Natural killer cell (primary cell): ENCODE measurements at regions not wholly inside any gene's neighbourhood (a gene's known extent, or its start where the extent isn't known, plus 50 kb on each side); places are given as distances from the start of the nearest gene placed in this dataset.

Experiments used
- ATAC-seq, 3 donors: fragments of 150-1000 bp in 2 of 3; fragments of 200-7000 bp in 1 of 3; cut with Tn5 transposase; 1 replicate in 1 of 3; 2 replicates in 2 of 3; pipeline ENCODE4 v1.10.0; 2021; ENCODE audit warnings: mild to moderate bottlenecking in 2 of 3, moderate library complexity in 2 of 3
- DNase-seq, 2 donors: peaks; one replicate each; pipeline versions ENCODE4 v3.0.0 to v3.0.0-alpha.2; 2013 to 2021; ENCODE audit warnings: mixed read lengths in 1 of 2
- H3K27ac ChIP-seq: one replicate; pipeline ENCODE4 v1.5.1; 2013; ENCODE audit warnings: mild to moderate bottlenecking, low read length
- H3K27me3 ChIP-seq: one replicate; pipeline ENCODE4 v1.6.1; 2013; ENCODE audit warnings: low read length; ENCODE audit not compliant: control insufficient read depth, insufficient read depth
- H3K36me3 ChIP-seq: one replicate; pipeline ENCODE4 v1.6.1; 2013; ENCODE audit warnings: low read length; ENCODE audit not compliant: control insufficient read depth, insufficient read depth
- H3K4me1 ChIP-seq: one replicate; pipeline ENCODE4 v1.6.1; 2013; ENCODE audit warnings: low read length; ENCODE audit not compliant: control insufficient read depth, insufficient read depth
- H3K4me3 ChIP-seq: one replicate; pipeline ENCODE4 v1.5.1; 2013; ENCODE audit warnings: low read length
- H3K9me3 ChIP-seq: one replicate; pipeline ENCODE4 v1.6.1; 2013; ENCODE audit warnings: low read length; ENCODE audit not compliant: control insufficient read depth, insufficient read depth
- H3K27ac Mint-ChIP-seq, 2 donors: one replicate each; pipeline ENCODE4 v1.8.0; 2022; ENCODE audit warnings: mild to moderate bottlenecking in 2 of 2, mixed read lengths in 2 of 2, moderate library complexity in 1 of 2
- H3K27me3 Mint-ChIP-seq, 2 donors: one replicate each; pipeline ENCODE4 v1.8.0; 2022; ENCODE audit warnings: low read depth in 2 of 2, mixed read lengths in 2 of 2
- H3K36me3 Mint-ChIP-seq: one replicate; pipeline ENCODE4 v1.8.0; 2022; ENCODE audit warnings: mixed read lengths
- H3K4me1 Mint-ChIP-seq, 2 donors: one replicate each; pipeline ENCODE4 v1.8.0; 2022; ENCODE audit warnings: mixed read lengths in 2 of 2
- H3K4me3 Mint-ChIP-seq: one replicate; pipeline ENCODE4 v1.8.0; 2022; ENCODE audit warnings: mild to moderate bottlenecking, moderate library complexity, mixed read lengths
- H3K9me3 Mint-ChIP-seq, 2 donors: one replicate each; pipeline ENCODE4 v1.8.0; 2022; ENCODE audit warnings: mixed read lengths in 2 of 2
- WGBS: methylation state at CpG from one replicate; pipeline ENCODE4 v1.1.7; 2013; ENCODE audit warnings: missing lambda C conversion rate; ENCODE audit not compliant: insufficient coverage; 5-methylcytosine and 5-hydroxymethylcytosine counted together
- intact Hi-C: fragments of 100-400 bp; cut with micrococcal nuclease; formaldehyde crosslinking; loops from one replicate; pipeline ENCODE4 v1.14.2; 2022
- TF ChIP-seq, protein P1 (sequence below): fragments of 200-600 bp; IDR thresholded peaks from one replicate; pipeline ENCODE4 v1.8.0; 2022; ENCODE audit warnings: antibody characterized with exemption

DNA sequence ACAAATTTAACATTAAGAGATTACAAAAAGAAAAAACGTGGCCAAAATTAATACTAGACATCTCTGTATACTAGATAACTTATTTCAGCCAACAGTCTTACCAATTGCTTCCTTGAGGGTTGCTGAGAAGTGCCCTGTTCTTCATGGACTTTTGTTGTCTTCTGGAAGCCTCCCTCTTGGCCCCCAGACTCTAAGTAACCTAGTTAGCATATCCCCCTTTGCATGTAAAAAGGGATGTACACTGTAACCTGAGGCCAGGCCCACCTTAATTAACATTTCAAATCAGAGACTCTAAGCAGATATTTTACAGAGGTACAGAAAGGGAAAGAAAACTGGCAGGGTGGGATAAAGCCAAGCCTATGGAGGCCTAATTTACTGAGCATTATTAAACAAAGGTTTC lies 1047.3 kb downstream of the ADGRL2 start:
- no peak overlapping the region for H3K4me3 ChIP-seq
- no peaks in the 10 kb centered on the region for H3K4me1 ChIP-seq
- no peaks in the 10 kb centered on the region for H3K9me3 ChIP-seq
- H3K27me3 ChIP-seq = no peaks in the 10 kb centered on the region
- H3K4me1 Mint-ChIP-seq = no peaks in the 10 kb centered on the region
- H3K27me3 Mint-ChIP-seq = no peaks in the 10 kb centered on the region
- 86% methylated on average over 1 of the region's 1 CpG for WGBS
- TF ChIP-seq, protein P1, sequence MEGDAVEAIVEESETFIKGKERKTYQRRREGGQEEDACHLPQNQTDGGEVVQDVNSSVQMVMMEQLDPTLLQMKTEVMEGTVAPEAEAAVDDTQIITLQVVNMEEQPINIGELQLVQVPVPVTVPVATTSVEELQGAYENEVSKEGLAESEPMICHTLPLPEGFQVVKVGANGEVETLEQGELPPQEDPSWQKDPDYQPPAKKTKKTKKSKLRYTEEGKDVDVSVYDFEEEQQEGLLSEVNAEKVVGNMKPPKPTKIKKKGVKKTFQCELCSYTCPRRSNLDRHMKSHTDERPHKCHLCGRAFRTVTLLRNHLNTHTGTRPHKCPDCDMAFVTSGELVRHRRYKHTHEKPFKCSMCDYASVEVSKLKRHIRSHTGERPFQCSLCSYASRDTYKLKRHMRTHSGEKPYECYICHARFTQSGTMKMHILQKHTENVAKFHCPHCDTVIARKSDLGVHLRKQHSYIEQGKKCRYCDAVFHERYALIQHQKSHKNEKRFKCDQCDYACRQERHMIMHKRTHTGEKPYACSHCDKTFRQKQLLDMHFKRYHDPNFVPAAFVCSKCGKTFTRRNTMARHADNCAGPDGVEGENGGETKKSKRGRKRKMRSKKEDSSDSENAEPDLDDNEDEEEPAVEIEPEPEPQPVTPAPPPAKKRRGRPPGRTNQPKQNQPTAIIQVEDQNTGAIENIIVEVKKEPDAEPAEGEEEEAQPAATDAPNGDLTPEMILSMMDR = no peak
- H3K27ac ChIP-seq = no peak overlapping the region
- no peak overlapping the region for H3K4me3 Mint-ChIP-seq
- H3K27ac Mint-ChIP-seq = no peak overlapping the region
- intact Hi-C loops = no loop called here
- H3K9me3 Mint-ChIP-seq = peaks cover 9 to 12% of the 10 kb centered on the region in 2 donors
- DNase-seq = no peak
- no peaks in the 10 kb centered on the region for H3K36me3 Mint-ChIP-seq
- ATAC-seq = no peak
- H3K36me3 ChIP-seq = no peaks in the 10 kb centered on the region

DNA sequence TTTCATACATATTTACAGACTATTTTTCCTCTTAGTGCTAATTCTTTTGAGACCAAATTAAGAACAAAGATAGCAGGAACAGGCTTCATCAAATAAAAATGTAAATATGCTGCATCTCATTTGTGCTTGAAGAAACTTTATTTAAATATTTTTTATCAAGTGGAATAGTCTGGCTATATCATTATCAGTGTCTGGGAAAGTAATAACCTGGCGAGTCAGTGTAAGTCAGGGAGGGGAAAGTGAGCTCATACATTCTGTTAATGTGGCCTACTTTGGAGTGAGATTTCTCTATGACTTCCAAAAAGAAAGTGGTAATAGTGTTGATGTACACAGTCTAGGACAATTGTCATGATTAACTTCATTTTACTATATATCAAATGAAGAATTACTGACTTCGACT lies 1045.1 kb downstream of the ADGRL2 start:
- ATAC-seq = no peak

DNA sequence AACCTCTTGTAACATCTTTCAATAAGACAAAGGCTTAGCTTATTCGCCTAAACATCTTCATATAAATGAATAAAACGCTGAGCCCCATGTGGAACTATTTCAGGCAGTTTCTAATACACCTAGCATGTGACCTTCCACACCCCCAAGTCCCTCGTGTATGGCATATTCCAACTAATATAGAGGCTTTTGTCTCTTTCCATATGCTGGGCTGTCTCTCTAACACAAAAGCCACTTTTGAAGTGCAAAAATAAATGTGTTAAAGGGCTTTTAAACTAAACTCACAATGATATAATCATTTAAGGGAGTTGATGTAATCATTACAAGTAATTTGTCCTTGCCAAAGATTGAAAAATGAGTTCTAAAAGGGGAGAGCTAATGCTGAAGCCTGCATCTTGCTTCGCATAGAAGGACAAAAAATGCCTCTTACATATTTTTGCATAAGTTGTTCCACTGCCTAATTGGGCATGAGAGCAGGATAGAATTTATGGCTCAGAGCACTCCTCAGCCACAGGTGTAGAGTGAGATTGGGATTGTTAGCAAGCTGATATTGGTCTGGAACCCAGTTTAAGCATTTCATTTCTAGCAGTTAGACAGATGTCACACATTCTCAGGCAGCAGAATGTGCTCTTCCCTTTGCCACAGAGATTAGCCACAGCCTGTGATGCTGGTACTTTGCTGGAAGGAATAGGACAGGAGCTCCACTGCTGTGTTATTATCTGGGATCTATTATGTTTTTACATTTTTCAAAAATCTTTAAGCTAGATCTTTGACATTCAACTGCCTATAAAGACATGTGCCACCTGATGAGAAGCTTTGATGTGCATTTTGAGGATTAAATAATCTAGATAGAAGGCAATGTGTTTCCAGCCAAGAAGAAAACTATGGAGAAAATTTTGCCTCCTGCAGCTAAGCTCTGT lies 1044.4 kb downstream of the ADGRL2 start:
- no peak overlapping the region for H3K4me3 ChIP-seq
- no peak overlapping the region for H3K27ac Mint-ChIP-seq
- H3K4me3 Mint-ChIP-seq = no peak overlapping the region
- no peaks in the 10 kb centered on the region for H3K4me1 ChIP-seq
- no peak overlapping the region for H3K27ac ChIP-seq
- H3K36me3 Mint-ChIP-seq = no peaks in the 10 kb centered on the region
- WGBS = 75% methylated on average over 4 of the region's 4 CpGs
- TF ChIP-seq, protein P1 = no peak
- no peaks in the 10 kb centered on the region for H3K4me1 Mint-ChIP-seq
- H3K36me3 ChIP-seq = no peaks in the 10 kb centered on the region
- intact Hi-C loops = no loop called here
- H3K27me3 ChIP-seq = no peaks in the 10 kb centered on the region
- no peaks in the 10 kb centered on the region for H3K27me3 Mint-ChIP-seq
- H3K9me3 Mint-ChIP-seq = peaks cover 3 to 5% of the 10 kb centered on the region in 2 donors
- H3K9me3 ChIP-seq = no peaks in the 10 kb centered on the region
- DNase-seq (no peak), ATAC-seq (no peak)

More for the DNA sequence above, 1045.1 kb downstream of the ADGRL2 start:
- Mint-ChIP-seq H3K4me3 (no peak overlapping the region), H3K4me1 (no peaks in the 10 kb centered on the region), H3K36me3 (no peaks in the 10 kb centered on the region), H3K9me3 (peaks cover 3 to 7% of the 10 kb centered on the region in 2 donors), H3K27me3 (no peaks in the 10 kb centered on the region), H3K27ac (no peak overlapping the region)
- WGBS = 84% methylated on average over 1 of the region's 2 CpGs
- Histone ChIP-seq H3K36me3 (no peaks in the 10 kb centered on the region), H3K9me3 (no peaks in the 10 kb centered on the region), H3K27ac (no peak overlapping the region), H3K27me3 (no peaks in the 10 kb centered on the region), H3K4me3 (no peak overlapping the region), H3K4me1 (no peaks in the 10 kb centered on the region)
- TF ChIP-seq, protein P1 = no peak
- intact Hi-C loops = no loop called here
- DNase-seq = no peak
